ENCODE measurements at regions not wholly inside any gene's neighbourhood (a gene's known extent, or its start where the extent isn't known, plus 50 kb on each side); places are given as distances from the start of the nearest gene placed in this dataset.

GRCh38 chr12:76646366-76646765 is 86.8 kb upstream of the OSBPL8 start:
- DNase-seq (ENCODE audit: low read depth in 2 of 2) = no peak
- no peak for TF ChIP-seq CTCF (IDR thresholded peaks at IDR 0.05; ENCODE audit: low read depth, low read length)
- H3K4me3 ChIP-seq (replicated peaks in 1 of 2; ENCODE audit: low read depth in 2 of 2, low read length in 2 of 2) = no peak overlapping the region

GRCh38 chr12:76649099-76649498 is 89.5 kb upstream of the OSBPL8 start:
- no peak for TF ChIP-seq CTCF (IDR thresholded peaks at IDR 0.05; ENCODE audit: low read depth, low read length)
- no peak overlapping the region for H3K4me3 ChIP-seq (replicated peaks in 1 of 2; ENCODE audit: low read depth in 2 of 2, low read length in 2 of 2)
- peak in 1 of 2 donors; percentile 13 for DNase-seq (ENCODE audit: low read depth in 2 of 2)

- DNase-seq (ENCODE audit: low read depth in 2 of 2) = no peak
- H3K4me3 ChIP-seq (replicated peaks in 1 of 2; ENCODE audit: low read depth in 2 of 2, low read length in 2 of 2) = no peak overlapping the region
- TF ChIP-seq CTCF (IDR thresholded peaks at IDR 0.05; ENCODE audit: low read depth, low read length) = no peak
Measured at GRCh38 chr12:76652402-76652801, 92.8 kb upstream of the OSBPL8 start.

GRCh38 chr12:76653342-76653741 is 93.8 kb upstream of the OSBPL8 start:
- DNase-seq (ENCODE audit: low read depth in 2 of 2) = no peak
- H3K4me3 ChIP-seq (replicated peaks in 1 of 2; ENCODE audit: low read depth in 2 of 2, low read length in 2 of 2) = no peak overlapping the region
- no peak for TF ChIP-seq CTCF (IDR thresholded peaks at IDR 0.05; ENCODE audit: low read depth, low read length)

GRCh38 chr12:76664731-76665130 is 99.2 kb upstream of the ZDHHC17 start:
- DNase-seq (ENCODE audit: low read depth in 2 of 2) = no peak
- no peak overlapping the region for H3K4me3 ChIP-seq (replicated peaks in 1 of 2; ENCODE audit: low read depth in 2 of 2, low read length in 2 of 2)
- no peak for TF ChIP-seq CTCF (IDR thresholded peaks at IDR 0.05; ENCODE audit: low read depth, low read length)

- no peak for DNase-seq (ENCODE audit: low read depth in 2 of 2)
- H3K4me3 ChIP-seq (replicated peaks in 1 of 2; ENCODE audit: low read depth in 2 of 2, low read length in 2 of 2) = no peak overlapping the region
- TF ChIP-seq CTCF (IDR thresholded peaks at IDR 0.05; ENCODE audit: low read depth, low read length) = no peak
Measured at GRCh38 chr12:76666290-76666835, 97.6 kb upstream of the ZDHHC17 start.

GRCh38 chr12:76669981-76670380 is 93.9 kb upstream of the ZDHHC17 start:
- no peak for TF ChIP-seq CTCF (IDR thresholded peaks at IDR 0.05; ENCODE audit: low read depth, low read length)
- no peak for DNase-seq (ENCODE audit: low read depth in 2 of 2)
- no peak overlapping the region for H3K4me3 ChIP-seq (replicated peaks in 1 of 2; ENCODE audit: low read depth in 2 of 2, low read length in 2 of 2)

Data from cardiac fibroblast (primary cell).